Adrenal gland (tissue), 9 donors: ENCODE measurements at regions not wholly inside any gene's neighbourhood (a gene's known extent, or its start where the extent isn't known, plus 50 kb on each side); places are given as distances from the start of the nearest gene placed in this dataset.

ENCODE experiments used
- DNase-seq, 7 donors: peaks; one replicate each; pipeline ENCODE4 v3.0.0-alpha.2; 2019 to 2020
- H3K27ac ChIP-seq, 5 donors: fragments of 200-600 bp; sonication (generic) in 4 of 5; 1 replicate in 3 of 5; 2 replicates in 2 of 5; pipeline versions ENCODE4 v1.5.1 to v1.8.0; 2016 to 2020; ENCODE audit warnings: mild to moderate bottlenecking in 1 of 5
- H3K27me3 ChIP-seq: fragments of 200-600 bp; 2 replicates; pipeline ENCODE4 v1.8.0; 2021
- H3K36me3 ChIP-seq, 2 donors: fragments of 200-600 bp; replicated peaks in 1 of 2; 1 replicate in 1 of 2; 2 replicates in 1 of 2; pipeline versions ENCODE4 v1.5.1 to v1.8.0; 2018 to 2022
- H3K4me1 ChIP-seq, 2 donors: fragments of 200-600 bp; replicated peaks in 1 of 2; 1 replicate in 1 of 2; 2 replicates in 1 of 2; pipeline versions ENCODE4 v1.5.1 to v1.8.0; 2018 to 2021
- H3K4me3 ChIP-seq, 4 donors: fragments of 200-600 bp; sonication (generic) in 3 of 4; one replicate each; pipeline ENCODE4 v1.5.1; 2016 to 2018
- H3K9me3 ChIP-seq, 3 donors: fragments of 200-600 bp; sonication (generic) in 1 of 3; replicated peaks in 1 of 3; 1 replicate in 2 of 3; 2 replicates in 1 of 3; pipeline versions ENCODE4 v1.5.1 to v1.8.0; 2016 to 2021
- POLR2A ChIP-seq, 2 donors: fragments of 450-650 bp; IDR thresholded peaks; one replicate each; pipeline ENCODE4 v1.6.1; 2017; ENCODE audit warnings: antibody characterized with exemption in 2 of 2, mild to moderate bottlenecking in 2 of 2, moderate library complexity in 1 of 2
- WGBS, 4 donors: extraction: QIAGEN DNeasy Blood & Tissue Kit in 2 of 4; methylation state at CpG; one replicate each; pipeline versions ENCODE4 v1.1.5 to v1.1.7; 2013 to 2017; 5-methylcytosine and 5-hydroxymethylcytosine counted together
- intact Hi-C, 2 donors: fragments of 100-400 bp; cut with DNase I; formaldehyde crosslinking; loops; one replicate each; pipeline versions ENCODE4 v1.14.1 to v1.15.0; 2022 to 2023
- TF ChIP-seq, protein P1 (sequence below), 6 experiments: fragments of 450-650 bp in 4 of 6; fragments of 200-600 bp in 2 of 6; sonication (generic) in 1 of 6; IDR thresholded peaks; 1 replicate in 5 of 6; 2 replicates in 1 of 6; pipeline versions ENCODE4 v1.5.1 to v1.8.0; 2016 to 2021; ENCODE audit warnings: antibody characterized with exemption in 6 of 6, mild to moderate bottlenecking in 2 of 6, moderate library complexity in 1 of 6
- donor health status: healthy with polysubstance abuse.
- donor health status: Bipolar disorder and iron deficiency.
- donor health status: DM: yes; HTN: yes; CAD: no.
- donor health status: DM: no; HTN: no; CAD: no.
- donor health status: DM: no; HTN: no; CAD: no.

DNA sequence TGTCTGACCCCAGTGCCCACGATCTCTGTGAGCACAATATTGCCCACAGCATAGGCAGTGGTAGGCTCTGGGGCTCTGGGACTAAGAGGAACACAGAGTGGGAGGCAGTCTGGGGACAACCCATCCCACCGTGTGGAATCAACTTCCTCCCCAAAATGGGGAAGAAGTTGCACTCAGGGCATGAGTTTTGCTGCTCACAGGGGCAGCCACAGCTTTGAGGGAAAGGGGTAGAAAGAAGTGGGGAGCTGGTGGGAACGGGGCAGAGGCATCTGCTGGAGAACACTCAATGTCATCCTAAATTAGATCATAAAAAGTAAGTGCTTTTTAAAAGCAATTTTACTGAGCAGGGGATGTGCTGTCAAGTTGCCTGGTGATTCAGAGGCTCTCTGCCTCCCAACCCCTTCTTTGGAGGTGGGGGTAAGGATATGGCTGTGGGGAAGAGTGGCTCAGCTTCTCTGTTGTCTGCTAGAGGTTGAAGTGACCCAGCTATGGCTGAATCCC, 233.8 kb upstream of the NCAM1 start:
- no peak for TF ChIP-seq POLR2A (IDR thresholded peaks at IDR 0.05)
- TF ChIP-seq, protein P1, sequence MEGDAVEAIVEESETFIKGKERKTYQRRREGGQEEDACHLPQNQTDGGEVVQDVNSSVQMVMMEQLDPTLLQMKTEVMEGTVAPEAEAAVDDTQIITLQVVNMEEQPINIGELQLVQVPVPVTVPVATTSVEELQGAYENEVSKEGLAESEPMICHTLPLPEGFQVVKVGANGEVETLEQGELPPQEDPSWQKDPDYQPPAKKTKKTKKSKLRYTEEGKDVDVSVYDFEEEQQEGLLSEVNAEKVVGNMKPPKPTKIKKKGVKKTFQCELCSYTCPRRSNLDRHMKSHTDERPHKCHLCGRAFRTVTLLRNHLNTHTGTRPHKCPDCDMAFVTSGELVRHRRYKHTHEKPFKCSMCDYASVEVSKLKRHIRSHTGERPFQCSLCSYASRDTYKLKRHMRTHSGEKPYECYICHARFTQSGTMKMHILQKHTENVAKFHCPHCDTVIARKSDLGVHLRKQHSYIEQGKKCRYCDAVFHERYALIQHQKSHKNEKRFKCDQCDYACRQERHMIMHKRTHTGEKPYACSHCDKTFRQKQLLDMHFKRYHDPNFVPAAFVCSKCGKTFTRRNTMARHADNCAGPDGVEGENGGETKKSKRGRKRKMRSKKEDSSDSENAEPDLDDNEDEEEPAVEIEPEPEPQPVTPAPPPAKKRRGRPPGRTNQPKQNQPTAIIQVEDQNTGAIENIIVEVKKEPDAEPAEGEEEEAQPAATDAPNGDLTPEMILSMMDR (IDR thresholded peaks at IDR 0.05), result no peak
- intact Hi-C loops, result no loop called here
- DNase-seq, result no peak
- Histone ChIP-seq H3K4me1 (no peaks in the 10 kb centered on the region), H3K27me3 (no peaks in the 10 kb centered on the region), H3K4me3 (no peak overlapping the region), H3K9me3 (no peaks in the 10 kb centered on the region), H3K27ac (no peak overlapping the region), H3K36me3 (no peaks in the 10 kb centered on the region)
- 32 to 52% (median 49%) methylated on average over 2 to 3 of the region's 3 CpGs for WGBS, 4 donors

DNA sequence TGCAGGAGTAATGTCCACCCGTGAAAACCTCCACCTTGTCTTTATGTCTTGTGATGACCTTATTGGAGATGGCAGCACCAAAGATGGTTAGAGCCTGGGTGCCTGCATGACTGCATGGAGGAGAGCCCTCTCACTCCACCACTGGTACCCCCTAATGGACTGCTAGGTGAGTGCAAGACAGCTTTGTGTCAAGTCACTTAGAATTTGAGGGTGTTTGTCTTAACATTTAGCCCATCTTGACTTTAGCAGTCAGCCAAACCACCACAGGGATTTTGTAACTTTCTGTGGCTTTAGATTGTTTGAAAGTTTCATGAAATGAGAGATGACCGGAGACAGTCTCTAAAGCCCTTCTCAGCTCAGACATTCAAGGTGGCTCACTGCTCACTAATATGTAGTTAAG, 232.9 kb upstream of the NCAM1 start:
- H3K27me3 ChIP-seq, result no peaks in the 10 kb centered on the region
- no peaks in the 10 kb centered on the region for H3K9me3 ChIP-seq
- intact Hi-C loops, result no loop called here
- DNase-seq, result no peak
- H3K36me3 ChIP-seq, result no peaks in the 10 kb centered on the region
- 81 to 91% (median 85%) methylated on average over 2 of the region's 2 CpGs for WGBS, 4 donors
- H3K27ac ChIP-seq, result no peak overlapping the region
- no peaks in the 10 kb centered on the region for H3K4me1 ChIP-seq
- no peak overlapping the region for H3K4me3 ChIP-seq
- no peak for TF ChIP-seq POLR2A (IDR thresholded peaks at IDR 0.05)
- TF ChIP-seq, protein P1 (IDR thresholded peaks at IDR 0.05), result no peak

DNA sequence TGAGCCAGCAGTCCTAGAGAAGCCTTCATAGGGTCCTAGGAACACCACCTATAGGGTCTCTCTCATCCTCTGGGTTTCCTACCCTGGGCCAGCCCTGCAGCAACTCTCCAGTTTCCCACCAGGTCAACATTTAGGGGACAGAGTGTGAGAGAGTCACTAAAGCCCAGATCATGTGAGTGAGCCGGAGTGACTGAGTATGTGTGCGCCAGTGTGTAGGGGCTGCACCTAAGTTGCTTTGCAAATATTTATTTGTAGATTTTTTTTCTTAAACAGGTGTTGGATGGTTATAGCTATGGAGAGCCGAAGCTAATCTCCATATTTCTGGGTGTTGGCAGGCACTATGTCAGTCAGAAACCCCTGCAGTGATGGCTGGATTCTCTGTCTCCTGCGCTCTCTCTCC, 232.5 kb upstream of the NCAM1 start:
- 83 to 95% (median 90%) methylated on average over 4 of the region's 4 CpGs for WGBS, 4 donors

DNA sequence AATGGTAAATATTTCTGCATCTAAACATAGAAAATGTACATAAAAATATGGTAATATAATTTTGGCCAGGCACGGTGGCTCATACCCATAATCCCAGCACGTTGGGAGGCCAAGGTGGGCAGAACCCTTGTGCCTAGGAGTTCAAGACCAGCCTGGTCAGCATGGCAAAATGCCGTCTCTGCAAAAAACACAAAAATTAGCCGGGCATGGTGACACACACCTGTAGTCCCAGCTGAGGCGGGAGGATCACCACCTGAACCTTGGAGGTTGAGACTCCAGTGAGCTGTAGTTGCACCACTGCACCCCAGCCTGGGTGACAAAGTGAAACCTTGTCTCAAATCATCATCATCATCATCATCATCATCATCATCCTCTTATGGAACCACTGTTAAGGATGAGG, 230.6 kb upstream of the NCAM1 start:
- no peak overlapping the region for H3K27ac ChIP-seq
- no peaks in the 10 kb centered on the region for H3K4me1 ChIP-seq
- H3K27me3 ChIP-seq, result no peaks in the 10 kb centered on the region
- H3K4me3 ChIP-seq, result no peak overlapping the region
- H3K9me3 ChIP-seq, result no peaks in the 10 kb centered on the region
- H3K36me3 ChIP-seq, result no peaks in the 10 kb centered on the region
- TF ChIP-seq, protein P1 (IDR thresholded peaks at IDR 0.05), result no peak
- no peak for TF ChIP-seq POLR2A (IDR thresholded peaks at IDR 0.05)
- no peak for DNase-seq
- intact Hi-C loops, result no loop called here
- WGBS, 4 donors, result 31 to 74% (median 42%) methylated on average over 3 to 5 of the region's 5 CpGs

More for the DNA sequence above, 232.5 kb upstream of the NCAM1 start:
- Histone ChIP-seq H3K9me3 (no peaks in the 10 kb centered on the region), H3K27me3 (no peaks in the 10 kb centered on the region), H3K4me3 (no peak overlapping the region), H3K27ac (no peak overlapping the region), H3K36me3 (no peaks in the 10 kb centered on the region), H3K4me1 (no peaks in the 10 kb centered on the region)
- DNase-seq, result no peak
- intact Hi-C loops, result no loop called here
- TF ChIP-seq POLR2A (IDR thresholded peaks at IDR 0.05), result no peak
- TF ChIP-seq, protein P1 (IDR thresholded peaks at IDR 0.05), result no peak
